HCT116 (cell line): ENCODE measurements at regions not wholly inside any gene's neighbourhood (a gene's known extent, or its start where the extent isn't known, plus 50 kb on each side); places are given as distances from the start of the nearest gene placed in this dataset.

Source experiments
- ATAC-seq: fragments of 200-7000 bp; cut with Tn5 transposase; 2 replicates; pipeline ENCODE4 v1.9.1; 2020; ENCODE audit warnings: mild to moderate bottlenecking, moderate library complexity
- BruUV-seq: library from RNA; stranded (reverse); fragments of 400-500 nt; replicated peaks from 2 replicates; lab custom pipeline; 2021; lab: Mats Ljungman, UMichigan
- CTCF ChIA-PET: fragments of 300-600 bp; sonication (Branson Sonifier 250); formaldehyde crosslinking; loops from one replicate; lab custom pipeline; 2021; ENCODE audit warnings: antibody characterized with exemption; lab: Charles Lee
- POLR2A ChIA-PET: fragments of 300-600, 350-600 bp; sonication (Branson Sonifier 250); formaldehyde crosslinking; loops from one replicate; lab custom pipeline; 2021; ENCODE audit warnings: antibody characterized with exemption; lab: Charles Lee
- RAD21 ChIA-PET, 2 experiments: fragments of 300-600 bp; sonication (Branson Sonifier 250); formaldehyde crosslinking; loops; one replicate each; lab custom pipeline; 2023; ENCODE audit warnings: low total read pairs in 2 of 2; ENCODE audit not compliant: uncharacterized antibody in 2 of 2, unreplicated experiment in 2 of 2, low non-redundant PET in 1 of 2; lab: Charles Lee
- DNase-seq: peaks from one replicate; pipeline ENCODE4 v3.0.0-alpha.2; 2010; ENCODE audit warnings: low read depth, low spot score
- H2AFZ ChIP-seq: fragments of 200-600 bp; shearing (Covaris generic), sonication (generic); 2 replicates; pipeline ENCODE4 v1.6.1; 2017; ENCODE audit warnings: low read depth, mixed run types, mixed read lengths, antibody characterized with exemption, low read length; ENCODE audit not compliant: poor library complexity, severe bottlenecking
- H3K27ac ChIP-seq: 2 replicates; pipeline ENCODE4 v1.5.1; 2012; ENCODE audit warnings: low read depth, low read length
- H3K27me3 ChIP-seq: fragments of 200-600 bp; sonication (generic); 2 replicates; pipeline ENCODE4 v1.6.1; 2016; ENCODE audit warnings: mixed run types, low read length, mixed read lengths; ENCODE audit not compliant: insufficient read depth
- H3K36me3 ChIP-seq, 2 experiments: fragments of 200-500 bp in 1 of 2; fragments of 200-600 bp in 1 of 2; sonication (Bioruptor generic) in 1 of 2; sonication (generic) in 1 of 2; 2 replicates each; pipeline versions ENCODE4 v1.5.1 to v1.6.1; 2014 to 2016; ENCODE audit warnings: low read length in 2 of 2, inconsistent platforms in 1 of 2, mixed read lengths in 1 of 2, mixed run types in 1 of 2; ENCODE audit not compliant: insufficient read depth in 2 of 2, control insufficient read depth in 1 of 2
- H3K4me1 ChIP-seq, 2 experiments: fragments of 200-600 bp in 1 of 2; sonication (generic) in 1 of 2; 2 replicates each; pipeline versions ENCODE4 v1.5.1 to v1.6.1; 2012 to 2017; ENCODE audit warnings: low read length in 2 of 2, inconsistent platforms in 1 of 2, mild to moderate bottlenecking in 1 of 2, mixed read lengths in 1 of 2, mixed run types in 1 of 2, moderate library complexity in 1 of 2; ENCODE audit not compliant: insufficient read depth in 2 of 2, control insufficient read depth in 1 of 2
- H3K4me2 ChIP-seq: fragments of 200-600 bp; sonication (generic); 2 replicates; pipeline ENCODE4 v1.6.1; 2017; ENCODE audit warnings: mixed run types, low read length, mixed read lengths
- H3K4me3 ChIP-seq, 2 experiments: fragments of 200-600 bp in 1 of 2; sonication (generic) in 1 of 2; replicated peaks in 1 of 2; 2 replicates each; pipeline ENCODE4 v1.5.1; 2011 to 2016; ENCODE audit warnings: low read length in 2 of 2, control low read depth in 1 of 2, low read depth in 1 of 2, mild to moderate bottlenecking in 1 of 2, mixed read lengths in 1 of 2, mixed run types in 1 of 2
- H3K79me2 ChIP-seq: fragments of 200-600 bp; sonication (generic); 2 replicates; pipeline ENCODE4 v1.6.1; 2017; ENCODE audit warnings: mild to moderate bottlenecking, mixed run types, low read length, moderate library complexity, mixed read lengths; ENCODE audit not compliant: insufficient read depth
- H3K9ac ChIP-seq: fragments of 200-600 bp; sonication (generic); 2 replicates; pipeline ENCODE4 v1.6.1; 2016; ENCODE audit warnings: low read length, mixed read lengths
- H3K9me2 ChIP-seq: fragments of 200-600 bp; sonication (generic), shearing (Covaris generic); 2 replicates; pipeline ENCODE4 v1.6.1; 2017; ENCODE audit warnings: mixed run types, mild to moderate bottlenecking, moderate library complexity; ENCODE audit not compliant: insufficient read depth
- H3K9me3 ChIP-seq, 2 experiments: fragments of 200-500 bp in 1 of 2; fragments of 200-600 bp in 1 of 2; sonication (Bioruptor generic) in 1 of 2; sonication (generic) in 1 of 2; 2 replicates each; pipeline ENCODE4 v1.6.1; 2014 to 2017; ENCODE audit warnings: low read length in 2 of 2, mixed read lengths in 2 of 2, inconsistent platforms in 1 of 2, low read depth in 1 of 2, mild to moderate bottlenecking in 1 of 2, mixed run types in 1 of 2, moderate library complexity in 1 of 2; ENCODE audit not compliant: control insufficient read depth in 1 of 2, insufficient read depth in 1 of 2
- H4K20me1 ChIP-seq: fragments of 200-600 bp; sonication (generic), shearing (Covaris generic); 2 replicates; pipeline ENCODE4 v1.6.1; 2017; ENCODE audit warnings: mixed run types, mild to moderate bottlenecking, moderate library complexity; ENCODE audit not compliant: insufficient read depth
- CBX3 ChIP-seq: IDR thresholded peaks from 2 replicates; pipeline ENCODE4 v1.6.1; 2012; ENCODE audit warnings: low read depth
- CEBPB ChIP-seq: IDR thresholded peaks from 2 replicates; pipeline ENCODE4 v1.6.1; 2012; ENCODE audit warnings: low read depth
- ELF1 ChIP-seq: IDR thresholded peaks from 2 replicates; pipeline ENCODE4 v1.6.1; 2012; ENCODE audit warnings: low read depth, borderline replicate concordance
- EZH2phosphoT487 ChIP-seq: fragments of 200-600 bp; IDR thresholded peaks from 2 replicates; pipeline ENCODE4 v1.6.1; 2018; ENCODE audit warnings: antibody characterized with exemption, borderline replicate concordance
- POLR2AphosphoS5 ChIP-seq: IDR thresholded peaks from 2 replicates; pipeline ENCODE4 v1.6.1; 2011; ENCODE audit warnings: mild to moderate bottlenecking, low read depth, low read length, moderate library complexity
- RAD21 ChIP-seq: IDR thresholded peaks from 2 replicates; pipeline ENCODE4 v1.6.1; 2012; ENCODE audit warnings: low read depth, mild to moderate bottlenecking
- SIN3A ChIP-seq: IDR thresholded peaks from 2 replicates; pipeline ENCODE4 v1.6.1; 2012; ENCODE audit warnings: low read depth
- SP1 ChIP-seq: IDR thresholded peaks from 2 replicates; pipeline ENCODE4 v1.6.1; 2012; ENCODE audit warnings: low read depth
- SRF ChIP-seq: IDR thresholded peaks from 2 replicates; pipeline ENCODE4 v1.6.1; 2012; ENCODE audit warnings: low read depth
- TCF7L2 ChIP-seq: IDR thresholded peaks from 2 replicates; pipeline ENCODE4 v1.7.0; 2011; ENCODE audit warnings: borderline replicate concordance, inconsistent platforms; ENCODE audit not compliant: insufficient read depth, insufficient read length; ENCODE audit errors: extremely low read depth
- ZFX ChIP-seq: fragments of 450-650 bp; IDR thresholded peaks from 2 replicates; pipeline ENCODE4 v1.6.1; 2017
- ZNF274 ChIP-seq: fragments of 200-500 bp; sonication (Bioruptor generic); IDR thresholded peaks from 2 replicates; pipeline ENCODE4 v1.6.1; 2014; ENCODE audit warnings: mild to moderate bottlenecking, low read depth, low read length, inconsistent platforms
- intact Hi-C: fragments of 100-400 bp; cut with micrococcal nuclease; formaldehyde crosslinking; loops from 2 replicates; pipeline ENCODE4 v1.10.0; 2022
- TF ChIP-seq, protein P1 (sequence below): IDR thresholded peaks from 2 replicates; pipeline ENCODE4 v1.6.1; 2012
- TF ChIP-seq, protein P2 (sequence below): IDR thresholded peaks from 2 replicates; pipeline ENCODE4 v1.6.1; 2012; ENCODE audit warnings: low read depth
- TF ChIP-seq, protein P3 (sequence below): IDR thresholded peaks from 2 replicates; pipeline ENCODE4 v1.6.1; 2012

DNA sequence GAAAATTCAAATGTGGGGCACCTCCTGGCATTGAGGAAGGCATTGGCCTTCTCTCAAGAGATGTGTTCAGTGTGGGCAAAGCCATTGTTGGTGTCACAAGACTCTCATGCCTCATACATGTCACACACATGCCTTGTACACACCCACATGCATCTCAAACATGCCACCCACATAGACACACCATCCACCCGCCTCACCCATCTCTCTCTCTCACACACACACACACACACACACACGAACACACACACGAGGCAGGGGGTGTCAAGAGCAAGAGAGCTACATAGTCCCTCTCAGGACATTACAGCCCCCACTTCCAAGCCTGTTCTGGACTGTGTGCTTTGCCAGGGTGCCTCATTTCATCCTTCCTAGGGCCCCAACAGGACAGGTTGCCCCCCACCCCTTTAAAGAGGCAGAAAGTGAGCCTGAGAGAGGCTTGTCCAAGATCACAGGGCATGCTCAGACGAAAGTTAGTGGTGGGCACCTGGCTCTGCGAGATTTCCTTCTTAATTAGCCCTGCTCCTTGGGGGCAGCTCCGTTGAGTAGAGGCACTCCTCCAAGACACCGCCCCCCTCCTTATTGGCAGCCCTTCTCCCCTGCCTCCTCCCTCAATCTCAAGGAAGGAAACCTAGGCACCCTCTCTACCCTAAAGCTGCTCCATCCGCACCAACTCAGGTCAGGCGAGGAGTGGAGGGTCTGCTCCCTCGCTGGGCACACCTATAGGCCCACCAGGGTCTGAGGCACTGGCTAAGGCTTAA, 50.5 kb upstream of the CCDC174 start:
- no peaks in the 10 kb centered on the region for H3K9me2 ChIP-seq
- H3K4me1 ChIP-seq: peaks cover 0 to 17% of the 10 kb centered on the region in 2 experiments; a peak in 2 of 4 replicates
- intact Hi-C loops: no loop called here
- no peak for ATAC-seq
- H3K9me3 ChIP-seq: no peaks in the 10 kb centered on the region
- H3K9ac ChIP-seq: no peak overlapping the region
- no peak overlapping the region for H2AFZ ChIP-seq
- TF ChIP-seq CBX3: no peak
- TF ChIP-seq, protein P1, sequence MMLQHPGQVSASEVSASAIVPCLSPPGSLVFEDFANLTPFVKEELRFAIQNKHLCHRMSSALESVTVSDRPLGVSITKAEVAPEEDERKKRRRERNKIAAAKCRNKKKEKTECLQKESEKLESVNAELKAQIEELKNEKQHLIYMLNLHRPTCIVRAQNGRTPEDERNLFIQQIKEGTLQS: no peak
- H3K27ac ChIP-seq: no peak overlapping the region
- no peaks in the 10 kb centered on the region for H3K79me2 ChIP-seq
- no peak overlapping the region for H3K4me3 ChIP-seq
- no TSS peak for BruUV-seq
- H3K4me2 ChIP-seq: no peak overlapping the region
- no peaks in the 10 kb centered on the region for H3K36me3 ChIP-seq
- ChIA-PET POLR2A (no interaction called here), CTCF (no interaction called here), RAD21 (no interaction called here)
- H3K27me3 ChIP-seq: no peaks in the 10 kb centered on the region
- H4K20me1 ChIP-seq: no peaks in the 10 kb centered on the region
- no peak for DNase-seq

DNA sequence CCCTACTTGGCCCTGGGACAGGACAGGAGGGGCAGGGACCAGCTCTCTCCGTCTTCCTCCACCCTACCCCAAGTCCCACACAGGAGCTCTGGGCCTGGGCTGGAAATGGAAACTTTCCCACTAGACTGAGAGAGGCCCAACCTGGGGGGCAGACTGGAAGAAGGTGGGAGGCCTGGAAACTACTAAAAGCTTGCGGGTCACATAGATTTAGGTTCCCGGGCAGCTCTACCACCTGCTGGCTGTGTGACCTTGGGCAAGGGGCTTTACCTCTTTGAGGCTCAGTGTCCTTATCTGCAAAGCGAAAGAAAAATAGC, 49.9 kb upstream of the CCDC174 start:
- Histone ChIP-seq H2AFZ (no peak overlapping the region), H3K9ac (no peak overlapping the region), H3K4me3 (no peak overlapping the region), H3K4me2 (no peak overlapping the region), H4K20me1 (no peaks in the 10 kb centered on the region), H3K27ac (no peak overlapping the region), H3K9me3 (no peaks in the 10 kb centered on the region), H3K4me1 (peaks cover 0 to 21% of the 10 kb centered on the region in 2 experiments; a peak in 2 of 4 replicates), H3K9me2 (no peaks in the 10 kb centered on the region), H3K36me3 (no peaks in the 10 kb centered on the region), H3K27me3 (no peaks in the 10 kb centered on the region), H3K79me2 (no peaks in the 10 kb centered on the region)
- no peak for ATAC-seq
- RAD21 ChIA-PET: no interaction called here
- POLR2A ChIA-PET: no interaction called here
- no TSS peak for BruUV-seq
- CTCF ChIA-PET: no interaction called here
- intact Hi-C loops: no loop called here
- DNase-seq: no peak
- TF ChIP-seq ELF1 (no peak), ZFX (no peak), SRF (no peak), EZH2phosphoT487 (no peak), CBX3 (no peak), TCF7L2 (no peak), CEBPB (no peak), POLR2AphosphoS5 (no peak), SIN3A (no peak), ZNF274 (no peak), RAD21 (no peak), SP1 (no peak)
- TF ChIP-seq, protein P2, sequence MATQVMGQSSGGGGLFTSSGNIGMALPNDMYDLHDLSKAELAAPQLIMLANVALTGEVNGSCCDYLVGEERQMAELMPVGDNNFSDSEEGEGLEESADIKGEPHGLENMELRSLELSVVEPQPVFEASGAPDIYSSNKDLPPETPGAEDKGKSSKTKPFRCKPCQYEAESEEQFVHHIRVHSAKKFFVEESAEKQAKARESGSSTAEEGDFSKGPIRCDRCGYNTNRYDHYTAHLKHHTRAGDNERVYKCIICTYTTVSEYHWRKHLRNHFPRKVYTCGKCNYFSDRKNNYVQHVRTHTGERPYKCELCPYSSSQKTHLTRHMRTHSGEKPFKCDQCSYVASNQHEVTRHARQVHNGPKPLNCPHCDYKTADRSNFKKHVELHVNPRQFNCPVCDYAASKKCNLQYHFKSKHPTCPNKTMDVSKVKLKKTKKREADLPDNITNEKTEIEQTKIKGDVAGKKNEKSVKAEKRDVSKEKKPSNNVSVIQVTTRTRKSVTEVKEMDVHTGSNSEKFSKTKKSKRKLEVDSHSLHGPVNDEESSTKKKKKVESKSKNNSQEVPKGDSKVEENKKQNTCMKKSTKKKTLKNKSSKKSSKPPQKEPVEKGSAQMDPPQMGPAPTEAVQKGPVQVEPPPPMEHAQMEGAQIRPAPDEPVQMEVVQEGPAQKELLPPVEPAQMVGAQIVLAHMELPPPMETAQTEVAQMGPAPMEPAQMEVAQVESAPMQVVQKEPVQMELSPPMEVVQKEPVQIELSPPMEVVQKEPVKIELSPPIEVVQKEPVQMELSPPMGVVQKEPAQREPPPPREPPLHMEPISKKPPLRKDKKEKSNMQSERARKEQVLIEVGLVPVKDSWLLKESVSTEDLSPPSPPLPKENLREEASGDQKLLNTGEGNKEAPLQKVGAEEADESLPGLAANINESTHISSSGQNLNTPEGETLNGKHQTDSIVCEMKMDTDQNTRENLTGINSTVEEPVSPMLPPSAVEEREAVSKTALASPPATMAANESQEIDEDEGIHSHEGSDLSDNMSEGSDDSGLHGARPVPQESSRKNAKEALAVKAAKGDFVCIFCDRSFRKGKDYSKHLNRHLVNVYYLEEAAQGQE: no peak
- TF ChIP-seq, protein P3, sequence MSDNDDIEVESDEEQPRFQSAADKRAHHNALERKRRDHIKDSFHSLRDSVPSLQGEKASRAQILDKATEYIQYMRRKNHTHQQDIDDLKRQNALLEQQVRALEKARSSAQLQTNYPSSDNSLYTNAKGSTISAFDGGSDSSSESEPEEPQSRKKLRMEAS: no peak
- TF ChIP-seq, protein P1: no peak
